LNCaP clone FGC (cell line): ENCODE measurements at regions not wholly inside any gene's neighbourhood (a gene's known extent, or its start where the extent isn't known, plus 50 kb on each side); places are given as distances from the start of the nearest gene placed in this dataset.

Experiments
- DNase-seq: peaks from one replicate; pipeline ENCODE4 v3.0.0-alpha.2; 2011; ENCODE audit warnings: low read depth
- H3K4me3 ChIP-seq: 2 replicates; pipeline ENCODE4 v1.5.1; 2011; ENCODE audit warnings: mild to moderate bottlenecking, low read depth, low read length, control low read depth
- CTCF ChIP-seq: IDR thresholded peaks from 2 replicates; pipeline ENCODE4 v1.5.1; 2012; ENCODE audit warnings: mild to moderate bottlenecking; ENCODE audit not compliant: control insufficient read depth, insufficient read depth; ENCODE audit errors: extremely low read depth

- DNase-seq: no peak
- no peak for TF ChIP-seq CTCF
- no peak overlapping the region for H3K4me3 ChIP-seq
Observed at GRCh38 chr18:30730915-30731314, 311.6 kb downstream of the DSC3 start.

GRCh38 chr18:30727849-30728248 lies 314.7 kb downstream of the DSC3 start:
- no peak overlapping the region for H3K4me3 ChIP-seq
- DNase-seq: no peak
- no peak for TF ChIP-seq CTCF

- no peak for TF ChIP-seq CTCF
- H3K4me3 ChIP-seq: no peak overlapping the region
- no peak for DNase-seq
Observed at GRCh38 chr18:30713299-30713698, 329.2 kb downstream of the DSC3 start.

GRCh38 chr18:30712383-30712782 lies 330.2 kb downstream of the DSC3 start:
- no peak overlapping the region for H3K4me3 ChIP-seq
- no peak for TF ChIP-seq CTCF
- no peak for DNase-seq

GRCh38 chr18:30709595-30709994 lies 332.9 kb downstream of the DSC3 start:
- H3K4me3 ChIP-seq: no peak overlapping the region
- no peak for DNase-seq
- TF ChIP-seq CTCF: no peak

- H3K4me3 ChIP-seq: no peak overlapping the region
- no peak for DNase-seq
- TF ChIP-seq CTCF: no peak
Observed at GRCh38 chr18:30705943-30706342, 336.6 kb downstream of the DSC3 start.

- no peak overlapping the region for H3K4me3 ChIP-seq
- DNase-seq: no peak
- TF ChIP-seq CTCF: no peak
Observed at GRCh38 chr18:30698571-30698970, 344.0 kb downstream of the DSC3 start.
